GM19467 (cell line): ENCODE measurements at regions not wholly inside any gene's neighbourhood (a gene's known extent, or its start where the extent isn't known, plus 50 kb on each side); places are given as distances from the start of the nearest gene placed in this dataset.

Experiments
- ATAC-seq: cut with Tn5 transposase; IDR thresholded peaks from one replicate; pipeline ENCODE4 v1.9.1; 2021; ENCODE audit warnings: mild to moderate bottlenecking, moderate library complexity; ENCODE audit not compliant: unreplicated experiment

- ATAC-seq, result no peak
Observed at GRCh38 chr11:128125723-128126122, 461.6 kb downstream of the ETS1 start.

DNA sequence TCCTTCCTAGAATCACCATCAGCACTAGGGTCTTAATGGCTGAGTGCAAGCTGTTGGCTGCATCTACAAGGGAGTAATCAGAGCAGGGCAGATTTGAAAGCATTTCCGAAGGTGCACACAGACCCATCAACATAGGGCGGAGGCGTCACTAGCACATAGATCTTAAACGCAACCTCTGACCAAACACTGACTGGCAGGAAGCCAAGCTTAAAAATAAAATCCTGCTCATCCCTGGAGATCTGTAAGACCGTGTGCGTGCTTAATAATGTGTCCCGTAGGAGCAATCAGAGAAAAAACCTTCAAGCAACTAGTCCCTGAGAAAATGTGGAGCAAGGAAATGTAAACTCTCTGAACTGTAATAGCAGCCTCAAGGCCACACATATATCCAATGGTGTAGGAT, 470.5 kb downstream of the ETS1 start:
- no peak for ATAC-seq

DNA sequence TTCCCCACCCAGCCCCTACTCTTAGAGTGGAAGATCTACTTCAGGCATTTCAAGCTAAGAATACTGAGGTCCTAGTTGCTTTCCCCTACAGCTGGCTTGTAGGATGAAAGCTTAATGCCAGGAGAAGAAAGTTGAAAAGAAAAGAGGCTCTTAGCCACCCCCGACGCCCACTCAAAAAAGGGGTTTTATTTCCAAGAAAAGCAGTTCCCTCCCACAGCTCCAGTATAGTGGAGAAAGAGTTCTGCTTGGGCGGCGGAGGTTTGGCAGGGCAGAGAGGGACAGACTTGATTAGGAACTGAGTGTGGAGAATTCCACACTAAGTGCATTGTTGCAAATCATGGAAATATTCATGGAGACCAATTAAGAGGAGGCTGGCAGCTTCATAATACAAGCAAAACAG, 470.9 kb downstream of the ETS1 start:
- ATAC-seq, result no peak

- ATAC-seq, result no peak
Observed at GRCh38 chr11:128105950-128106349, 481.4 kb downstream of the ETS1 start.

- no peak for ATAC-seq
Observed at GRCh38 chr11:128105511-128105910, 481.8 kb downstream of the ETS1 start.

DNA sequence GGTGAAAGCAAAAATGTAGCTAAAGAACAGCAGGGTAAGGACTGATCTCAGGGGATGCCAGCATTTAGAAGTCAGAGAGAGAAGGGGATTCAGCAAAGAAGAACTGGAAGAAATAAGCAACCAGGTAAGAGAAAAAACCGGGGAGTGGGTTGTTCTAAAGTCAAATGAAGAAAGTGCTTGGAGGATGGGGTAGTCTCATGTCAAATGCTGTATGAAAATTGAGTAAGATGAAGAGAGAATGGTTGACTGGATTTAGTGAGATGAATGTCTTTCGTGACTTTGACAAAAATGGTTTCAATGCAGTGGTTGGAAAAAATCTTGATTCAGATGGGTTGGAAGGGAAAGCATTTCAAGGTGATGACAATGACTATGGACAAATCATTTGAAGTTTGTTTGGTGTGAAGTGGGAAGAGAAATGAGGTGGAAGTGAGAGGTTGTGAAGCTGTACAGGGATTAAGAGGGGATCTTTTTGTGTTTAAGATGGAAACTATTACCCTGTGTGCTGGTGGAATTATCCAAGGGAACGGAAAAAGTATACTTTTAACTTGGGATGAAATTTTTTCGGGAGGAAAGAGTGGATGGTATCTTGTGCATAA, 484.0 kb downstream of the ETS1 start:
- no peak for ATAC-seq

GRCh38 chr11:128098781-128099180, 488.6 kb downstream of the ETS1 start:
- ATAC-seq, result no peak

- no peak for ATAC-seq
Observed at GRCh38 chr11:128095466-128095981, 491.8 kb downstream of the ETS1 start.

- ATAC-seq, result no peak
Observed at GRCh38 chr11:128093689-128094088, 493.7 kb downstream of the ETS1 start.

GRCh38 chr11:128089962-128090361, 497.4 kb downstream of the ETS1 start:
- ATAC-seq, result no peak

- ATAC-seq, result no peak
Observed at GRCh38 chr11:128086794-128087193, 500.6 kb downstream of the ETS1 start.

- ATAC-seq, result no peak
Observed at GRCh38 chr11:128085276-128085675, 502.1 kb downstream of the ETS1 start.

DNA sequence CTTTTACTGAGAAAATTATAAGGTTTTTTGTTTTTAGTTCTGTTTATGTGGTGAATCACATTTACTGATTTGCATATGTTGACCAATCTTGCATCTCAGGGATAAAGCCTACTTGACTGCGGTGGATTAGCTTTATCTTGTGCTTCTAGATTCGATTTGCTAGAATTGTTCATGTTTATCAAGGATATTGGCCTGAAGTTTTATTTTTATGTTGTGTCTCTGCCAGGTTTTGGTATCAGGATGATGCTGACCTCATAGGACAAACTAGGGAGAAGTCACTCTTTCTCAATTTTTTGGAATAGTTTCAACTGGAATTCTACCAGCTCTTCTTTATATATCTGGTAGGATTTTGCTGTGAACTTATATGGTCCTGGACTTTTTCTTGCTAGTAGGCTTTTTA, 504.8 kb downstream of the ETS1 start:
- ATAC-seq, result no peak

DNA sequence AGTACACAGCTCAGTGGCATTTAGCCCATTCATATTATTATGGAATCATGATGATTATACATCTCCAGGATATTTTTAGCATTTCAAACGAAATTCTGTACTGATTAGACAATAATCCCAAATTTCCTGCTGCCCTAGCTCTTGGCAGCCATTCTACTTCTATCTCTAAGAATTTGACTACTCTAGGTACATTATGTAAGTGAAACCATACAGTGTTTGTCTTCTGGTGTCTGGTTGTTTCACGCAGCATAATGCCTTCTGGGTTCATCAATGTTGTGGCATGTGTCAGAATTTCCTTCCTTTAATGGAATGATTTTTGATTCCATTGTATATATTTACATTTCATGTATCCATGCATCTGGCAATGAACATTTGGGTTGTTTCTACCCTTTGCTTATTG, 517.7 kb downstream of the ETS1 start:
- no peak for ATAC-seq

DNA sequence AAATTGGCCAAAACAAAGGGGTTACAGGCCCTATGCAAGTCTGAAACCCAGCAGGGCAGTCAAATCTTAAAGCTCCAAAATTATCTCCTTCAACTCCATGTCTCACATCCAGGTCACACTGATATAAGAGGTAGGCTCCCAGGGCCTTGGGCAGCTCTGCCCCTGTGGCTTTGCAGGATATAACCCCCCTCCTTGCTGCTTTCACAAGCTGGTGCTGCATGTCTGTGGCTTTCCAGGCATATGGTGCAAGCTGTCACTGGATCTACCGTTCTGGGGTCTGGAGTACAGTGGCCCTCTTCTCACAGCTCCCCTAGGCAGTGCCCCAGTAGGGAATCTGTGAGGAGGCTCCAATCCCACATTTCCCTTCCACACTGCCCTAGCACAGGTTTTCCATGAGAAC, 519.6 kb downstream of the ETS1 start:
- no peak for ATAC-seq

DNA sequence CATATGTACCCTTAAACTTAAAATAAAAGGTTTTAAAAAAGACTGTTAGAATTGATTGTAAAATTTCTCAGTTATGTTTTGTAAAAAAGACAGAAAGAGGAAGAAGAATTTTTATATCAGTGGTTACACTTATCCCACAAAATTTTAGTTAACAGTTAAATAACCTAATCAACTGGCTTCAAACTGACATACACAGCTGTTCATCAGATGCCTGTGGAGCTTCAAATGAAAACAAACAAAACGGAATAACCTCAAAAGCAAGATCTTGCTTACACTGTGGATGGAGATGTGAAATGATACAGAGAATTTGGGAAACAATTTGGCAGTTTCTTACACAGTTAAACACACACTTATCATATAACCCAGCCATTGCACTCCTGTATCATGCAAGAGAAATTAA, 521.0 kb downstream of the ETS1 start:
- no peak for ATAC-seq

DNA sequence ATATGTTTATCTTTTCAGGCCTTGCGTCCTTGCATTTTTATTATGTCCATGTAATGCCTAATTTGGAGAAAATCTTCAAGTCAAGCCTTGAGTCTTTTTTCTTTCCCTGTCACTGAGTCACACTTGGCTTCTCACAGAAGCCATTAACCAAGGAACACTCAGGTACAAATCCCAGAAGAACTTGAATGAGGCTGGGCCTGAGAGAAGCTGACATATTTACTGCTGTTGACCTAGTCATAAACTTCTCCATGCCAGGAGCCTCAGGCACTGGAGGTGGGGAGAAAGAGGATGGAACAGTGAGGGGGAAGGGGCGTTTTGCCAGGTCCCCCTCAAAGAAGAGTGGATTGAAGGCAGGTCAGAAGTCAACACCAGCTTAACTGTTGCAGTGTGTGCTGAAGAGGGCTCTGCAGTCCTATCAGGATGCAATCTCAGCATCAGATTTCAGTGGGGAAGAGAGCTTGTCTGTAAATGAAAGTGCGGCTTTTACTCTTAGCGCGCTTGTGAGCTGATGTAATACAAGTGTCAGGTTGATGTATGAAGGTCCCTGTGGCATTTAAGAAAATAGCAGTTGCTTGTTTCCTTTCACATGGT, 526.0 kb downstream of the ETS1 start:
- no peak for ATAC-seq

GRCh38 chr11:128058580-128059208, 528.7 kb downstream of the ETS1 start:
- ATAC-seq, result no peak

- no peak for ATAC-seq
Observed at GRCh38 chr11:128057786-128058395, 529.5 kb downstream of the ETS1 start.

DNA sequence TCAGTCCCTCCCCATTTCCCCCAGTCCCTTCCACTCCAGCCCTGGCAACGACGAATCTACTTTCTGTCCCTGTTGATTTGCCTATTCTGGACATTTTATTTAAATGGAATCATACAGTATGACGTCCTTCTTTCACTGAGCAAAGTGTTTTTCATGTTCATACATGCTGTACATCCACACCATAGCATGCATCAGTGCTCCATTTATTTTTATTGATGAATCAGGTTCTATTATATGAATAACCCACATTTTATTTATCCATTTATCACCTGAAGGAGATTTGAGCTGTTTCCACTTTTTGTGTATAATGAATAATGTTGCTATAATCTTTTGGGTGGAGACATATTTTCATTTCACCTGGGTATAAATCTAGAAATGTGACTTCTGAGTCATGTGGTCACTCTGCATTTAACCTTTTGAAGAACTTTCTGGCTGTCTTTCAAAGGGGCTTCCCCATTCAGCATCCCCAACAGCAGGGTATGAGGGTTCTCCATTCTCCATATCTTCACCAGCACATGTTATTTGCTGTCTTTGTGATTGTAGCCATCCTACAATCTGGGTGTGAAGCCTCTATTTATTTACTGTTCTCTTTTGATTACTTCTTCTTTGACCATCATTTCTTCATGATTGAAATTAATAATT, 531.7 kb downstream of the ETS1 start:
- ATAC-seq, result no peak
